Naive thymus-derived CD8-positive, alpha-beta T cell (primary cell): ENCODE measurements at regions not wholly inside any gene's neighbourhood (a gene's known extent, or its start where the extent isn't known, plus 50 kb on each side); places are given as distances from the start of the nearest gene placed in this dataset.
A peak's percentile ranks its signal among the peaks of the same experiment; 100 is the strongest.

Experiments used
- ATAC-seq, 2 donors: fragments of 150-1000 bp; cut with Tn5 transposase in 1 of 2; sonication (Bioruptor Pico), chemical (Tn5 transposase) in 1 of 2; 1 replicate in 1 of 2; 2 replicates in 1 of 2; pipeline ENCODE4 v1.10.0; 2021; ENCODE audit warnings: mild to moderate bottlenecking in 2 of 2, moderate library complexity in 2 of 2
- POLR2A ChIA-PET: fragments of 350-600 bp; sonication (Branson Sonifier 250); formaldehyde crosslinking; loops from one replicate; lab custom pipeline; 2021; ENCODE audit warnings: antibody characterized with exemption; lab: Charles Lee
- DNase-seq, 10 donors: peaks; one replicate each; pipeline versions ENCODE4 v3.0.0 to v3.0.0-alpha.2; 2020 to 2022
- H3K27ac Mint-ChIP-seq, 10 donors: one replicate each; pipeline ENCODE4 v1.8.0; 2020 to 2022; ENCODE audit warnings: mild to moderate bottlenecking in 10 of 10, mixed read lengths in 10 of 10, moderate library complexity in 4 of 10, inconsistent platforms in 1 of 10
- H3K27me3 Mint-ChIP-seq, 5 donors: one replicate each; pipeline ENCODE4 v1.8.0; 2021 to 2022; ENCODE audit warnings: mixed read lengths in 5 of 5
- H3K36me3 Mint-ChIP-seq, 3 donors: one replicate each; pipeline ENCODE4 v1.8.0; 2020 to 2022; ENCODE audit warnings: mixed read lengths in 3 of 3, mild to moderate bottlenecking in 2 of 3, inconsistent platforms in 1 of 3
- H3K4me1 Mint-ChIP-seq, 4 donors: one replicate each; pipeline ENCODE4 v1.8.0; 2021 to 2022; ENCODE audit warnings: mixed read lengths in 4 of 4
- H3K4me3 Mint-ChIP-seq, 10 donors: one replicate each; pipeline ENCODE4 v1.8.0; 2020 to 2022; ENCODE audit warnings: mild to moderate bottlenecking in 10 of 10, mixed read lengths in 10 of 10, moderate library complexity in 6 of 10, inconsistent platforms in 1 of 10
- H3K9me3 Mint-ChIP-seq, 9 donors: one replicate each; pipeline ENCODE4 v1.8.0; 2020 to 2022; ENCODE audit warnings: mixed read lengths in 9 of 9, mild to moderate bottlenecking in 3 of 9, inconsistent platforms in 1 of 9, moderate library complexity in 1 of 9

DNA sequence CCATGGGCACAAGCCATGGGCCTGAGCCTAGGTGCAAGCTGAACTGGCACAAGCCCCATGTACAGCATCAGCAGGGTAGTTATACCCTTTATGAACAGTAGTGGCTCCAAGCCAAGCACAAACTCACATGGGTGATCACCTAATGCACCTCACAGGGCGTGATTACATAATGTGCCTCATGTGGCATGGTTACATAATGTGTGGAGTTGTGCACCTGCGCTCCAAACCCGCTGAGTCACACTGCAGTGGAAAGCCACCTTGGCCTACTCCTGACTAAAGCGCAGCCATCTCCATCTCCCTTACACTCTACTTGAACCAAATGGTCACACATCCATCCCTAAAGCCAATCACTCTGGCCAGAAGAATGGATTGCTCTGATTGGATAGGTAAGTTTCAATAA lies 279.7 kb downstream of the MBD2 start:
- Mint-ChIP-seq H3K4me3 (no peak overlapping the region), H3K27me3 (peaks cover 0 to 13% (median 0%) of the 10 kb centered on the region in 5 donors), H3K9me3 (peaks cover 0 to 42% (median 7%) of the 10 kb centered on the region in 9 donors), H3K36me3 (peaks cover 0 to 9% (median 0%) of the 10 kb centered on the region in 3 donors), H3K27ac (no peak overlapping the region), H3K4me1 (no peaks in the 10 kb centered on the region)
- ATAC-seq (no peak), DNase-seq (peak in 3 of 10 donors; percentile 1 to 4 (median 4))
- POLR2A ChIA-PET = no interaction called here

DNA sequence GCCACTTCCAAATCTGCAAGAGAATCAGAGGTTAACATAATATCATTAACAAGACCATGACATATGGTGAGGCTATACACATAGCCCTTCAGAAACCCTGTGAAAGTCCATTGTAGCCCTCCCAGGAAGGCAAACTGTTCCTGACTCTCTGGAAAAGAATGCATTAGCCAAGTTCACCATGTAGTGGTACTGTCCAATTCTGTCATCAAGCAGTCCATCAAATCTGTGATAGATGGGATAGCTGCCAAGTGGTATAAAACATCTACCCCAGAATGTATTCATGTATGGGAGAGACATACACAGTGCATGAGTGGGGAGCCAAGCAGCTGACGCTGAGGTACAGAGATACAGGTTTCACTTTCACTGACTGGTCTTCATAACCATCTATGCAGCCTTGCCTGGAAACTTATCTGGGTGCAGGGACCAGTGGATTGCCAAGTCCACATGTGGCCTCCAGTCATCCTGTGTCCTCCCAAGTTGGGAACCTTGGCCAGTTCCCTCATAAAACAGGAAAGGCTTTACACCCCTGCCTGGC lies 281.1 kb downstream of the MBD2 start:
- no peaks in the 10 kb centered on the region for H3K4me1 Mint-ChIP-seq
- peaks cover 0 to 42% (median 7%) of the 10 kb centered on the region in 9 donors for H3K9me3 Mint-ChIP-seq
- no peak overlapping the region for H3K4me3 Mint-ChIP-seq
- DNase-seq (no peak), ATAC-seq (no peak)
- POLR2A ChIA-PET = no interaction called here
- no peak overlapping the region for H3K27ac Mint-ChIP-seq
- peaks cover 0 to 9% (median 0%) of the 10 kb centered on the region in 3 donors for H3K36me3 Mint-ChIP-seq
- H3K27me3 Mint-ChIP-seq = peaks cover 0 to 2% (median 0%) of the 10 kb centered on the region in 5 donors

DNA sequence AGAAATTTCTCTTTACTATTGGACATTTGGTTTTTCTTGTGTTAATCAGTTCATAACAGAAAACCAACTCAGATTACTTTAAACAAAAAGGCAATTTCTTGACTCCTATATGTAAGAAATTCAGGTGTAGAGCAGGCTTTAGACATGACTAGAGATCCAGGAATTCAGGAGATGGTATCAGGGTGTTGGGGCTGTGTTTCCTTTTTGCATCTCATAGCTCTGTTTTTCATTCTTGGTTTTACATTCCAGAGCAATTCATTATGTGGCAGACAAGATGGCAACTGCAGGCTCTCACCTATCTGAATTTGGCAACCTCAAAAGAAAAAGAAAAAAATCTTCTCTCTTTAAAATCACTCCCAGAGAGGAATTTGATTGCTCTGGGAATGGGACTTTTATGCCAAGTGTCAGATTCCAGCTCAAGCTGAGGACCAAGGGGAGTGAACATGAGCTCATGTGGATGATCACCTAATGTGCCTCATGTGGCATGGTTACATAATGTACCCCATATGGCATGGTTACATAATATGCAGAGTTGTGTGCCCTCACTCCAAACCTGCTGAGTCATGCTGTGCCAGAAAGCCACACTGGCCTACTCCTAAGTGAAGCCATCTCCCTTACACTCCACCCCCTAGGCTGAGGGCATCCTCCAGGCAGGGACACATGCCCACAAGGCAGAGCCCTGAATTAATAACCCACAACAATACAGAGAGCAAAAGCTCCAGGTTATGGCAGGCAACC lies 282.7 kb downstream of the MBD2 start:
- no peak overlapping the region for H3K27ac Mint-ChIP-seq
- POLR2A ChIA-PET = no interaction called here
- H3K27me3 Mint-ChIP-seq = no peaks in the 10 kb centered on the region
- peaks cover 0 to 35% (median 7%) of the 10 kb centered on the region in 9 donors for H3K9me3 Mint-ChIP-seq
- ATAC-seq (no peak), DNase-seq (no peak)
- H3K36me3 Mint-ChIP-seq = peaks cover 0 to 9% (median 0%) of the 10 kb centered on the region in 3 donors
- H3K4me1 Mint-ChIP-seq = no peaks in the 10 kb centered on the region
- H3K4me3 Mint-ChIP-seq = no peak overlapping the region

DNA sequence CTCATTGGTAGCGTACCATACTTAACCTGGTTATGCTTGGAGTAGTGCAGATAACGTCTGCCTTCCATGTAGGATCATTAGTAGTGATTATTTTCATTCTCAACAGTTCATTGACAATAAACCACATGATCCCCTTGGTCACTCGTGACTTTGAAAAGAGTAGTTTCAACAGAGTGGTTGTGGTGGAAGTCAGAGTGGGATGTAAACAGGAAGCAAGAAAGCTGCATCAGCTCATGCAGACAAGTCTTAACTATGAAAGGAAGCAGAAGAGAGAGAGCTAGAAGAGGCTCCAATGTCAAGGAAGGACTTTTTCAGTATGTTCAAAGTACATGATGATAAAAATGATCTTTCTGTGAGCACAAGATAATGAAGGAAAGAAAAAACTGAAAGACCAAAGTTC lies 287.4 kb downstream of the MBD2 start:
- no peaks in the 10 kb centered on the region for H3K4me1 Mint-ChIP-seq
- H3K9me3 Mint-ChIP-seq = peaks cover 0 to 18% (median 4%) of the 10 kb centered on the region in 9 donors
- H3K27me3 Mint-ChIP-seq = peaks cover 0 to 7% (median 2%) of the 10 kb centered on the region in 5 donors
- H3K27ac Mint-ChIP-seq = no peak overlapping the region
- no peak overlapping the region for H3K4me3 Mint-ChIP-seq
- POLR2A ChIA-PET = no interaction called here
- DNase-seq = no peak
- no peak for ATAC-seq
- H3K36me3 Mint-ChIP-seq = peaks cover 0 to 4% (median 0%) of the 10 kb centered on the region in 3 donors

DNA sequence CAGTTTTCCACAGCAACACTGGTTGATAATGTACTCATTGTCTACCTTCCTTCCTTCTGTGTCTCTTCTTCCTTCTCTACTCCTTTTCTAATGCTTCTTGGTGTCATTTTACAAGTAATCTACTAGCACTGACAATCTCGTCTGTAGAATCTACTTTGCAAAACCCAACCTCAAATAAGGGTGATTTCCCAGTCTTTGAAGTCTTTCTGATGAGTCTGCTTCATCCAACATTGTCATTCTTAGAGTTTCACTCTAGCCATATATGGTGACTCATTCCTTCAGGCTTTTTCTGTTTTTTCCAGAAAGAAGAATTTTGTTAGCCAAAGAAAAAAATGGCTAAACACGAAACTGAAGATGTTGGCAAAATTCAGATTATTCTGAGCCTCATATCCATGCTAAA lies 288.7 kb downstream of the MBD2 start:
- no peak overlapping the region for H3K4me3 Mint-ChIP-seq
- ATAC-seq (no peak), DNase-seq (no peak)
- H3K27ac Mint-ChIP-seq = no peak overlapping the region
- H3K27me3 Mint-ChIP-seq = peaks cover 0 to 10% (median 2%) of the 10 kb centered on the region in 5 donors
- peaks cover 0 to 23% (median 3%) of the 10 kb centered on the region in 9 donors for H3K9me3 Mint-ChIP-seq
- POLR2A ChIA-PET = no interaction called here
- H3K4me1 Mint-ChIP-seq = no peaks in the 10 kb centered on the region
- no peaks in the 10 kb centered on the region for H3K36me3 Mint-ChIP-seq

DNA sequence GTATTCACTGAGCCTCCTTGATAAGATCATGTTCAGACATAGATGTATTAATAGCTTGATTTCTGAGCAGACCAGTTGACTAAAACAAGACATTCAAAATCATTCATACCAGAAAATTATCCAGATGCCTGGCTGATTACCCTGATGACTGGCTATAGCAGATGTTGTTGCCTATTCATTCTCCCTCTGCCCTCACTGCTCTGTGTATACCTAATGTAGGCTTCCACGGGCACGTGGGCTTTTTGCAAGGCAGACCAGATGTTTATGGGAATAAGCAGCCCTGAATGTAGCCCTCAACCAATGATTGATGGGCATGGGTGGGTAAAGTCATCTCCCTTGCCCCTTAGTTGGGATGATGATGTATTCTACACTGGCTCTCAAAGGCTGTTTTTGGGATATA lies 289.1 kb downstream of the MBD2 start:
- Mint-ChIP-seq H3K9me3 (peaks cover 0 to 27% (median 3%) of the 10 kb centered on the region in 9 donors), H3K27me3 (peaks cover 0 to 12% (median 2%) of the 10 kb centered on the region in 5 donors), H3K4me3 (no peak overlapping the region), H3K4me1 (no peaks in the 10 kb centered on the region), H3K36me3 (no peaks in the 10 kb centered on the region), H3K27ac (no peak overlapping the region)
- ATAC-seq (no peak), DNase-seq (no peak)
- POLR2A ChIA-PET = no interaction called here

DNA sequence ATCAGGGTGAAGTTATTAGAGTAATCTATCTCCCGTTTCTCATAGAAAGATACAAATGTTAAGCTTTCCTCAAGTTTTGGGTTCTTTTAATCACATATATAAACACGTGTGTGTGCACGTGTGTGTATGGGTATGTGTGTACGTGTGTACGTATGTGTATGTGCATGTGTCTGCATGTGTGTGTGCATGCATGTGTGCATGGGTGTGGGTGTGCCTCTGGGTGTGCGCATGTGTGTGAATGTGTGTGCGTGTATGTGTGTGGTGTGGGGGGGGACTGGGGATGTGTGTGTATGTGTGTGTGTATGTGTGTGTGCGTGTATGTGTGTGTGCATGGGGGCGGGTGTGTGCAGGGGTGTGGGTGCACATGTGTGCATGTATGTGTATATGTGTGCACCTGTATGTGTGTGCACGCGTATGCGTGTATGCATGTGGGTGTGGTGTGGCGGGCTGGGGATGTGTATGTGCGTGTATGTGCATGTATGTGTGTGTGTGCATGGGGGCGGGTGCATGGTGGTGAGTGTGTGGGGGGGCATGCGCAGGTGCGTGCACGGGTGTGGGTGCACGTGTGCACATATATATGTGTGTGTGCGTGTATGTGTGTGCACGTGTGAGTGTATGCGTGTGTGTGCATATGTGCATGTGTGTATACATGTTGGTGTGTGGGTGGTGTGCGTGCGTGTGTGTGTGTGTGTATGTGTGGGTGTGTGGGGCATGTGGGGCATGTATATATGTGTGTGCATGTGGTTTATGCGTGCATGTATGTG lies 304.0 kb downstream of the MBD2 start:
- no peak overlapping the region for H3K27ac Mint-ChIP-seq
- peaks cover 0 to 22% (median 7%) of the 10 kb centered on the region in 5 donors for H3K27me3 Mint-ChIP-seq
- peaks cover 0 to 12% (median 0%) of the 10 kb centered on the region in 3 donors for H3K36me3 Mint-ChIP-seq
- H3K4me1 Mint-ChIP-seq = no peaks in the 10 kb centered on the region
- POLR2A ChIA-PET = no interaction called here
- ATAC-seq = no peak
- no peak for DNase-seq
- peaks cover 0 to 30% (median 7%) of the 10 kb centered on the region in 9 donors for H3K9me3 Mint-ChIP-seq
- H3K4me3 Mint-ChIP-seq = no peak overlapping the region

DNA sequence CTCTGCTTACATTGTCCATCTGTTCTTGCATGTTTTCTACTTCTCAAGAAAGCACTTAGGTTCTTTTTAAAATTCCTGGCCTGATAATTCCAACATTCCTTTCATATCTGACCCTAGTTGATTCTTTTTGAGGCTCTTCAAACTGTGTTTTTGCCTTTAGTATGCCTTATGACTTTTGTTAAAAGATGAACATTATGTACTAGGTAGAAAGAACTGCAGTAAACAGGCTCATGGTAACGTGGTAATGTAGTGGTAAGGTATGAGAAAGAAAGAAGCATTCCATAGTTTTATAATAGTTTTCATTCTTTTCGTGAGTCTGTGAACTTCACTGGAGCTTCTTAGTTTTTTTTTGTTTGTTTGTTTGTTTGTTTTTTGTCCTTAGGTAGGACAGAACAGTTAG lies 306.4 kb downstream of the MBD2 start:
- no peak overlapping the region for H3K4me3 Mint-ChIP-seq
- POLR2A ChIA-PET = no interaction called here
- no peak overlapping the region for H3K27ac Mint-ChIP-seq
- H3K4me1 Mint-ChIP-seq = no peaks in the 10 kb centered on the region
- H3K36me3 Mint-ChIP-seq = peaks cover 0 to 12% (median 0%) of the 10 kb centered on the region in 3 donors
- peaks cover 0 to 22% (median 5%) of the 10 kb centered on the region in 5 donors for H3K27me3 Mint-ChIP-seq
- H3K9me3 Mint-ChIP-seq = peaks cover 0 to 30% (median 7%) of the 10 kb centered on the region in 9 donors
- DNase-seq (no peak), ATAC-seq (no peak)

DNA sequence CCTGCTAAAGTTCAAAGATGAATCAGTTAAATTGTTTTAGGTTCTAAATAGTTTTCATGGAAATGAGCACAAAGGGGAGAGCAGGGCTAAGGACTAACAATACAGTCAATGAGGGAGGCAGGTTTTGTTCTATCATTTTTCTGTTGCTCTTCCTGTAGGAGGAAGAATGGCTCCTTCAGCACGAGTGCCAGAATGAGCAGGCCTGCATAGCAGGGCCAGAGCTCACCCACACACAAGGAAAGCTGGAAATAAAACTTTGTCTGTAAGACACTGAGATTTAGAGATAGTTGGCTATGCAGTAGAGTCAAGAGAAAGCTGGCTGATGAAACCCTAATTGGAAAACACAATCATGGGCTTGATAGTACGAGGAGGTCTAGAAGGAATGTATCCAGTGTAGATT lies 313.3 kb downstream of the MBD2 start:
- POLR2A ChIA-PET = no interaction called here
- H3K4me1 Mint-ChIP-seq = no peaks in the 10 kb centered on the region
- DNase-seq (no peak), ATAC-seq (no peak)
- no peak overlapping the region for H3K4me3 Mint-ChIP-seq
- H3K9me3 Mint-ChIP-seq = peaks cover 0 to 14% (median 4%) of the 10 kb centered on the region in 9 donors
- no peaks in the 10 kb centered on the region for H3K36me3 Mint-ChIP-seq
- H3K27ac Mint-ChIP-seq = no peak overlapping the region
- peaks cover 0 to 2% (median 0%) of the 10 kb centered on the region in 5 donors for H3K27me3 Mint-ChIP-seq

DNA sequence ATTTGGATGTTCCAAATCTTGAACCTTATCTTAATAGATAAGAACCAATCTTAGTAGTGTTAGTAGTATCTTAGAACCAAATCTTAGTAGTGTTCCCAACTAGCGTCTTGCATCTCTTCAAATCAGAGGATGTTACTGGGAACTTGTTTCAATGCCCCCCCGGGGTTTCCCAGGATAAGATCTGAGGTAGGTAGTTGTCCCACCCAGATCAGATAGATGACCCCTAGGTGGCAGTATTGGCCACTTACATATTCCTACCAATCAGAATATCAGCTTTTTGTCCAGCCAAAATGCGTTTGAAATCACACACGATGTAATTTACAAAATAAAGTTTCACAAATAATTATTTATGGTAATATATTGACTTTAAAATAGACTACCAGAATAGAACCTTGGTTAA lies 314.8 kb downstream of the MBD2 start:
- H3K27me3 Mint-ChIP-seq = peaks cover 0 to 9% (median 2%) of the 10 kb centered on the region in 5 donors
- ATAC-seq (no peak), DNase-seq (no peak)
- H3K9me3 Mint-ChIP-seq = peaks cover 0 to 11% (median 3%) of the 10 kb centered on the region in 9 donors
- no peak overlapping the region for H3K4me3 Mint-ChIP-seq
- no peaks in the 10 kb centered on the region for H3K4me1 Mint-ChIP-seq
- no peaks in the 10 kb centered on the region for H3K36me3 Mint-ChIP-seq
- H3K27ac Mint-ChIP-seq = no peak overlapping the region
- POLR2A ChIA-PET = no interaction called here

DNA sequence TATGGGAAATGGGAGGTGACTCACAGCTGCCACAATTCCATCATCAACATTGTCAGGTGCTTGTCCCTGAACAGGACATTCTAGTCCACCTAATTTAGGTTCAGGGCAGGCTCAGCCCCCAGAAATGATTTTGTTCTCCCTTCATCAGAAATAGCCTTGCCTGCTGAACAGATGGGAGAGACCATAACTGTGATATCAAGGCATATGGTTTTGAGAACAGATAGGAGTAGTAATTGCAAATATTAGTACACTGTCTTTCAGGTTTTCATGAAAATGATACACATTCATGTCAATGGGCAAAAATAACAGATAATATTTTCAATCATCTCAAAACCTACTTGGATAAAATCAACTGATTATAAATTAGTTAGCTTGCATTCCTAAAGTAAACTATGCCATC lies 316.5 kb downstream of the MBD2 start:
- H3K4me1 Mint-ChIP-seq = no peaks in the 10 kb centered on the region
- POLR2A ChIA-PET = no interaction called here
- DNase-seq = no peak
- H3K36me3 Mint-ChIP-seq = no peaks in the 10 kb centered on the region
- ATAC-seq = no peak
- H3K27me3 Mint-ChIP-seq = peaks cover 0 to 15% (median 6%) of the 10 kb centered on the region in 5 donors
- H3K9me3 Mint-ChIP-seq = peaks cover 0 to 9% (median 3%) of the 10 kb centered on the region in 9 donors
- no peak overlapping the region for H3K27ac Mint-ChIP-seq
- H3K4me3 Mint-ChIP-seq = no peak overlapping the region

DNA sequence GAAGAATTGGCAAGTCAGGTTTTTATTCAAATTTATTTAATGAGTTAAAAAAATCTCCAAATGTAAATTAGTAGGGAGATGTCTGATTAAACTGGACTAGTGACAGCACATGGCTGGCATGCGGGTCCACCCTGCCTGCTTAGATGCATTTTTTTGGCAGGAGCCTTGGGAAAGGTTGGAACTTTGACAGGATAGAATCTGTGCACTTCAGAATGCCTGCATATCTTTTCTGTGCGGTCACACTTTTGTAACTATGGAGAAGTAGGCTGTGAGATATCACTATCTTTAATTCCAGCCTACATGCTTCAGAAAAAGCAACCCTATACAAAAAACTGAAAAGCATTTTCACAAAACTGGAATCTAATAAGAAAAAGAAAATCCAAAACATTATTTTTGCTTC lies 317.8 kb downstream of the MBD2 start:
- H3K27me3 Mint-ChIP-seq = peaks cover 0 to 21% (median 8%) of the 10 kb centered on the region in 5 donors
- DNase-seq = no peak
- H3K27ac Mint-ChIP-seq = no peak overlapping the region
- no peak for ATAC-seq
- POLR2A ChIA-PET = no interaction called here
- no peaks in the 10 kb centered on the region for H3K36me3 Mint-ChIP-seq
- no peak overlapping the region for H3K4me3 Mint-ChIP-seq
- H3K4me1 Mint-ChIP-seq = no peaks in the 10 kb centered on the region
- peaks cover 0 to 9% (median 4%) of the 10 kb centered on the region in 9 donors for H3K9me3 Mint-ChIP-seq
